Right renal cortex interstitium (tissue), 3 donors: ENCODE measurements at regions not wholly inside any gene's neighbourhood (a gene's known extent, or its start where the extent isn't known, plus 50 kb on each side); places are given as distances from the start of the nearest gene placed in this dataset.
"Not testable (repeated sequence)": the region's sequence is repeated elsewhere in the genome, so short reads cannot be mapped to it uniquely, and the experiment has no call there.

Experiments
- DNase-seq, 3 donors: peaks; one replicate each; pipeline ENCODE4 v3.0.0-alpha.2; 2013; ENCODE audit warnings: low read depth in 3 of 3, low spot score in 2 of 3

- no peak for DNase-seq
Observed at GRCh38 chrX:20718592-20719380, 452.1 kb upstream of the RPS6KA3 start.

- DNase-seq: no peak
Observed at GRCh38 chrX:20715176-20715575, 448.5 kb upstream of the RPS6KA3 start.

- no peak for DNase-seq
Observed at GRCh38 chrX:20712811-20713210, 446.1 kb upstream of the RPS6KA3 start.

DNA sequence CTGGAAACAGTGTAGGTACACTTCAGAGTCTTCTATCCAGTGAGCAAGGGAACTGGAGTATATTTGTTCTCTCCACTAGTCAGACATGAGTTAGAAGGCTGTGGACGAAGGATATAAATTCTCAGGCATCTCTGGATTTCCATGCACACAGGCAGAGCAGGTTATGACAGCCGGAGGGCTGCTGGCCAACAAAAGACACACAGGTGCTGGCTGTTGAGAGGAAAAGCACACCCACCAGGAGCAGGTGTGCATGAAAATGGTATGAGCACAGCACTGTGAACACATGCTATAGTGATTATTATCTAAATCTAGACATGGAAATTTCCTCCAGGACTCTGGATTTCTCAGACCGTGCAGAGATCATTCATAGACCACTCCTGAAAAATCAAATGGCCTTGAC, 444.7 kb upstream of the RPS6KA3 start:
- no peak for DNase-seq

DNA sequence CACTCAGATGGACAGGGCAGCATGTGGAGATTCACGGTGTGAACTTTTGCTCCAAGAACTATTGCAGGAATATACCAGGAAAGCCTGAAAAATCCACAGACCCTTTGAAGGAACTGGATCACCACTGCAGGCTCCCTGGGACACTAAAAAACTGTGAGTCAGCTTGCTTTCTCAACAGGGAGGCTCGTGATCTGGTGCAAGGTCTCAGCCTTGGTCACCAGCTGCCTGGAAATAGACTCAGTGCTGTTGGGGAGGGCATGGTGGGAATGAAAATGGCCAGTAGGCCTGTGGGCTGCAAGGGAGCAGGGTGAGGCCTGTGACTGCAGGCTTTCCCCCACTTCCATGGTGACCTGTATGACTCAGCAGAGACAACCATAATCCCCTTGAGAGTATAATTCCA, 426.4 kb upstream of the RPS6KA3 start:
- DNase-seq: no peak

DNA sequence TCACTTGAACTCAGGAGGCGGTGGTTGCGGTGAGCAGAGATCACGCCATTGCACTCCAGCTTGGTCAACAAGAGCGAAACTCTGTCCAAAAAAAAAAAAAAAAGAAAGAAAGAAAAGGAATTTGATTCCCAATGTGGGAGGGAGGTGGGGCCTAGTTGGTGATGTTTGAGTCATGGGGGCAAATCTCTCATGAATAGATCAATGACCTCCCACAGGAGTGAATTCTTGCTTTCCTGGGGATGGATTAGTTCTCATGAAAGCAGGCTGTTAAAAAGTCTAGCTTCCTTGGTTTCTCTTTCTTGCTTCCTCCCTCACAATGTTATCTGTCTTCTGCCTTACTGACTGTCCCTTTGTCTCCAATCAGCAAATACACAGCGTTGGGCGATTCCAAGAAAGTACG, 419.5 kb upstream of the RPS6KA3 start:
- no peak for DNase-seq

GRCh38 chrX:20685652-20686051, 418.9 kb upstream of the RPS6KA3 start:
- no peak for DNase-seq

DNA sequence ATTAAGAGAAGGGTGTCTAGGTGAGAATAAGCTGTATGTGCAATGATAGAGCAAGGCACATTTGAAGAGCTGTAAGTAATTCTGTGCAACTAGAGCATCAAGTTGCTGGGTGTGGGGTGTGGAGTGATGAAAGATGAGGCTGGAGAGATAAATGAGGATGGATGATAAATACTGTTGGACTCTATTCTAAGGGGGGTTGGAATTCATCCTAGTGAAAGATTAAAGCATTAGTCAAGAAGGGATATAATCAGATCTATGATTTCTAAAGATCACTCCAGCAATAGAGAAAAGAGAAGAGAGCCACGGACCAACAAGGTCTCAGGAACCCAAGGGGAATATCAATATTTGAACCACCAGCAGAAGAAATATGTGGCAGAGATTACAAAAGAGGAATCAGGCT, 415.0 kb upstream of the RPS6KA3 start:
- no peak for DNase-seq

DNA sequence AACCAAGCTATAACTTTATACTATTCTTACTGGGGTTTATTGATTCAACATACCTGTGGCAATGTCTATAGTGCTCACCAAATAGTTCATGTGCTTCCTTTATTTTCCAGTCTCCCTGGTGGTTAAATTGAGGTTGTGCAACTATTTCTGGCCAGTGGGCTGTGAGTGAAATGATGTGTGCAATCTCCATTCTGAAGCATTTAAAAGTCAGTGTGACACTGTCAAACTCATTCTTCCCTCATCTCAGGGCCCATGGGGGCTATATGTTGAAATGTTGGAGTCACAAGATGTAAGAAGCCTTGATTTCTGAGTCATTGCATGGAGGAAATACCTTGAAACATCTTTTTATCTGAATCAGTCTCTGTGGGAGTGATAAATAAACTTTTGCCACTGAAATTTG, 414.3 kb upstream of the RPS6KA3 start:
- no peak for DNase-seq

DNA sequence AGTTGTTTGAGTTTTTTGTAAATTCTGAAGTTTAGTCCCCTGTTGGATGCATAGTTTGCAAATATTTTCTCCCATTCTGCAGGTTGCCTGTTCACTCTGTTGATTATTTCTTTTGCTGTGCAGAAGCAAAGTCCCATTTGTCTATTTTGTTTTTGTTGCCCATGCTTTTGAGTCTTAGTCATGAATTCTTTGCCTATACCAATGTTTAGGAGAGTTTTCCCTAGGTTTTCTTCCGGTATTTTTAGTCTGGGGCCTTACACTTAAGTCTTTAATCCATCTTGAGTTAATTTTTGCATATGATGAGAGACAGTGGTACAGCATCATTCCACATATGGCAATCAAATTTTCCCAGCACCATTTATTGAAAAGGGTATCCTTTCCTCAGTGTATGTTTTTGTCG, 405.8 kb upstream of the RPS6KA3 start:
- no peak for DNase-seq

GRCh38 chrX:20671746-20672145, 405.0 kb upstream of the RPS6KA3 start:
- DNase-seq: not testable (repeated sequence)

GRCh38 chrX:20670611-20671010, 403.9 kb upstream of the RPS6KA3 start:
- DNase-seq: no peak

GRCh38 chrX:20668550-20668949, 401.8 kb upstream of the RPS6KA3 start:
- no peak for DNase-seq

DNA sequence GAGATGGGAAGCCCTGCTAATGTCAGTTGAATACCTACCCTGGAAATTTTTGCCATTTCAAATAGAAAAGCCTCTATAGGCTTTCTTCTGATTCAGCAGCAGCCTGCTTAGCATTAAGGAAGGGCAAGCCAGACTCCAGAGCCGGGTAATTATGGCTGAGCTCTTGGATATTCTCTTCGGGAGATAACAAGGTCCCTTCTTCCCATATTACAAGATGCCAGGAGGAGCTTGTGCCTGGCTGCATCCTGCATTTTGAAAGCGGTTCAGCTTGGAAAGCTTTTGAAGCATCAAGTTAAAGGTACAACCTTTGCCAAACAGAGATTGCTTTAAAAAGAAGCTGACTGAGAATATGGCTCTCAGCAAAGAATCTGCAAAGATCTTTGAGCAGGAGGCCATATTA, 399.6 kb upstream of the RPS6KA3 start:
- DNase-seq: no peak

- DNase-seq: no peak
Observed at GRCh38 chrX:20665481-20665880, 398.8 kb upstream of the RPS6KA3 start.

DNA sequence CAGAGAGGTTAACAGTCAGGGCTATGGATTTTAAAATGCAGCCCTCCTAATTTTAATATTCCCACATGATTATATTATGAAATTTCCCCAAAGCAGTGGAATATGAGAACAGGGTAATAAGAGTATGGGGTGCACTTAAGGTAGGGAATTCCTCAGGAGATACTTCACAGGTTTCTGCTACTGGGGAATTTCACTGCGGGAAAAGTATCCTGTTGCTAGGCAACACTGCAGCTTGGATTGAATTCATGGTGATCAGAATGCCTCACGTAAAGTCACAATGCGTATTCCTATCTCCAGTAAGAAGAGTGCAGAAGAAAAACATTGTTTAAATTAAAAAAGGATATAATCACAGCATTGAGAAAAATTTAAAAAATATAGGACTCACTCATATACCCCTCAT, 398.1 kb upstream of the RPS6KA3 start:
- no peak for DNase-seq

- DNase-seq: no peak
Observed at GRCh38 chrX:20664131-20664530, 397.4 kb upstream of the RPS6KA3 start.

DNA sequence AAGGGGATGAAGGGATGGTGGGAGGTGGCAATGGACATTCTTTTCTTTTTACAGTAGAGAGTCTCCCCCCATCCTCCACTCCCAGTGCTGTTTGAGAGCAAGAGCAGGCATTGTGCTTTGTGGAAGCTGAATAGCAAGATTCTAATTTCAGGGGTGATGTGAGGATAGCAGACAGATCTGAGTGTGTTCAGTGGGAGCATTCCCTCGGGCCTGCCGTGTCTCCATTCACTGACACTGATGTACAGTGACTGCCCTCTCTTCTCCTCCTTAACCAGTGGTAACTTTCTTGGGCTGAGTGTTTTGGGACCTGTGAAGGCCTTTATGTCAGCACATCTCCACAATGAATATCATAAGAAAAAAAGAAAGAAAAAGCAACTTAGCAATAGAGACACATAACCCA, 396.6 kb upstream of the RPS6KA3 start:
- no peak for DNase-seq

- no peak for DNase-seq
Observed at GRCh38 chrX:20656721-20657120, 390.0 kb upstream of the RPS6KA3 start.

- no peak for DNase-seq
Observed at GRCh38 chrX:20654596-20655106, 387.9 kb upstream of the RPS6KA3 start.

DNA sequence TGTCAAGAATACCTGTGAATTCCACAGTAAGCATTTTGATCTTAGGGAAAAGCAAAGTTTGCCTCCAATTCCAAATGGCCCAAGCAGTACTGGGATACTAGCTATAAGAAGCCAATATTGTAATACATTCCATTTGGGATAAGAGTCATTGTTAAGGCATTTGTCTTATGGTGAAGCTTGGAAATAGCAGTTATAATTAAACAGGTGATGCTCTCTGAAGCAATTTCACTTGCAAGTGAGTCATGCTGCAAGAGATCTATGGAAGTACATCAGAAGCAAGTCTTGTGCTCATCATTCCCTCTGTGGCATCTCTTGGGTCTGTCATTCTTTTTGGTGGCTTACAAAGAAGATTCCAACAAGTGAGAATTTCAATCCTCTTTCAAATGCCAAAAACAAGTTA, 386.4 kb upstream of the RPS6KA3 start:
- no peak for DNase-seq

DNA sequence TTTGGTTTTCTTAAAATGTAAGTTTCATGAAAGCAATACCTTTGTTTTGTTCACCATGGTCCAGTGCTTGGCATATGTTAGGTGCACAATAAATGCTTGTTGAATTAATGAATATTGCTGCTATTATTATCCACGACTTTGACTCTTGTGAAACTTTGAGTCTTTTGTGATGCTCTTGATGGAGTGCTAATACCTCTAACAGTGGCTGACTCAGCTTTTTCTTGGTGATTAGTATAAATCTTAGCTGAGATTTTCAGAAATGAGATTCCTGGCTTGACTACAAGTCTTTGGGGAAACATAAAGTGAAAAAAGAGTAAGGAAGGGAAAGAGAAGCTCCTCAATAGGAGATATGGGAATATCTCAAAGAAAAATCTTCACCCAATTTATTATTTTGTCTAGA, 375.2 kb upstream of the RPS6KA3 start:
- DNase-seq: no peak

DNA sequence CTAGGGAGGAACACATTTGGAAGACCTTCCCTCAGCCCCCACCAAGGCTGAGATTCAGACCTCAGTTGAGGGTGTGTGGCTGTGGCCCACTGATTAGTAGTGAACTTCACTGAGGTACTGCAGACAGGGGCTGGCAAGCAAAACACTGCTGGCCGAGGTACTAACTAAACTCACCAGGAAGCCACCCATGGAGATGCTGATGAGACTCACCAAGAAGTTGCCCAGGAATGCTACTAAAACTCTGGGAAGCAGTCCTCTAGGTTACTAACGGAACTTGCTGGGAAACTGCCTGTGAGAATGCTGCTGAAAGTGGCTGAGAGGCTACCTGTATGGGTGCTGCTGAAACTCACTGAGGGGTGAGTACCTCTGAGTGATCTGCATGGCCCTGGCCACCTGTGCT, 372.4 kb upstream of the RPS6KA3 start:
- DNase-seq: no peak
